NCI-H2081 (cell line): ENCODE measurements at regions not wholly inside any gene's neighbourhood (a gene's known extent, or its start where the extent isn't known, plus 50 kb on each side); places are given as distances from the start of the nearest gene placed in this dataset.
"Not testable (repeated sequence)": the region's sequence is repeated elsewhere in the genome, so short reads cannot be mapped to it uniquely, and the experiment has no call there.

ENCODE experiments used
- DNase-seq, 2 experiments: peaks; one replicate each; lab custom pipeline; 2025; lab: John Stamatoyannopoulos, UW

- DNase-seq: not testable (repeated sequence)
These were observed 350.8 kb downstream of the VRK1 start for GRCh38 chr14:97148021-97148420.

GRCh38 chr14:97149775-97150174, 352.6 kb downstream of the VRK1 start:
- DNase-seq: no peak

DNA sequence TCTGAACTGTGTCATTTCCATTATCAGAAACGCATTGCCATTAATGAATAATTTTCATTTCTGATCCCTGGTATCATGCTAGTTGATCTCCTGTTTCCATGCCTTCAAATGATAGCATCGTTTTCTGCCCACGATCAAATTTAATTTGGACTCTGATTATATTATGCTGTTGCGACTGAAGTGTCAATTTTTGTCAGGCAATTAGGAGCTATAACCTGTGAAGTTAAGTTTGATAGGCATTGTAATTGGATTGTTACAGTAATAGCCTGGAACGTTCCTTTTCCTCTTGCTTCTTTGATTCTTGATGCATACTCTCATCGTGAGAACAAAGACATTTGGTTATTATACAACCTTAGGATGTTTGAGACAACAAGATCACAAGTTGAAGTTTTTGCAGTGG, 356.3 kb downstream of the VRK1 start:
- no peak for DNase-seq

DNA sequence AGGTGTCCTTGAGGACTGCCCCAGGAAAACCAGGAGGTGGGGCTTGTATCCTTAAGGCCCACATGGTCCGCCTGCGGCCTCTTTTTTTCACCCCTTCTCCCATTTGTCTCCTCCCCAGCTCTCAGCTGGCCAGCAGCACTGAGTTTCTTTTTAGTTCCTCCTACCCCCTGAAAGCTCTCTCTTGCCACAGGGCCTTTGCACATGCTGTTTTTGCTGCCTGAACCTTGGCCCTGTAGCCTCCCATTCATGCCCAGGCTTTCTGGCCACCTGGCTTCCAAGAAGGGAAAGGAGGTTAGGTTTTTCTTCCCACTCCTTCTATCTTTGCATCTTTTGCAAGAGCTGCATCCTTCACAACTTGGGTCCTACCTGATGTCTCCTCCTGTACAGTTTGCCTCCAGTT, 358.1 kb downstream of the VRK1 start:
- DNase-seq: no peak

DNA sequence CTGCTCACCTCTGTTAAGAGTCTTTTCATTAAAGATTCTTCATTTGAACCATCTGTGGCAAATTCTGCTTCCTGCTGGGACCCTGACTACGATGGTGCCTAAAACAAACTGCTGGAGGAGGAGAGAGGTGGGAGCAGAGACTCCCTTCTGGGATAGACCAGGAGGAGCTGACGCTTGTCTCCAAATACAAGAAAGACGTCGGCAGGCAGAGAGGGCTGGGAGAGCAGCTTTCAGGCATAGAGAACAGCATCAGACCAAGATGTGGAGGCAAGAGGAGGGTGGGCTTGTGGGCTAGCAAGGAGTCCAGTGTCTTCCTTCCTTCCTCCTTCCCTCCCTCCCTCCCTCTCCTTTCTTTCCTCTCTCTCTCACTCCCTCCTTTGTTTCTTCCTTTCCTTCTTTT, 358.6 kb downstream of the VRK1 start:
- DNase-seq: no peak

- no peak for DNase-seq
These were observed 359.5 kb downstream of the VRK1 start for GRCh38 chr14:97156705-97157104.

DNA sequence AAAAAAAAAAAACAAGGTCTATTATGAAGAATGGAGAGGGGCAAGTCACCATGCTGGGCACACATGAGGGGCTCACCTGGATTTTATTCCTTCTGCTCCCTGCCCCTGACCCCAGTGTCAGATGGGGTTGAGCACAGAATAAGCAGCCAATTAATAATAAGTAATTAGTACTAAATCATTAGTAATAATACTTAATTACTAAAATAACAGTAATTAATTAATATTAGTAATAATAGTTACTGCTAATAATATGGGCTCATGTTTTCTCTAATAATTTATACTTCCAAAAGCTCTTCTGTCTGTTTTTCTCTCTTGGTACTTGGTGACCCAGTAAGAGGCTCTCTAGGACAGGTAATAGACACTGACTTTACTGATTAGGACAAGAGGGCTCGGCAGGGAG, 360.9 kb downstream of the VRK1 start:
- DNase-seq: no peak

GRCh38 chr14:97159124-97159523, 361.9 kb downstream of the VRK1 start:
- no peak for DNase-seq

DNA sequence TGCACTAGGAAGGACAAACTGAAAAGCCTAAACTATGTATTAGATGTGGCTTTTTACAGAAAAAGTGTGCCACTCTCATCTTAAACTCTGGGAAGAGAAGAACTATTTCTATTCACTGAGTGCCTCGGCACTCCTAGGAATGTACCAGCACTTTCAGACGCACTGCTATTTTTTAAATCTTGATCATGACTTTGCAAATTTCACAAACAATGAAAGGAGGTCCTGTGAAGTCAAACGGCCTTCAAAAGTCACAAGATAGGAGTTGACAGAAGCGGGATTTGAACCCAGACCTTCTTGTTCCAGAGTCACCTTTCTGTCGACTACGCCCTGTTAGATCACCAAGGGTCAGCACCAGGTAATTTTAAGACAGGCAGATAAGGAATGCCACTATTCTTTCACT, 365.4 kb downstream of the VRK1 start:
- no peak for DNase-seq

DNA sequence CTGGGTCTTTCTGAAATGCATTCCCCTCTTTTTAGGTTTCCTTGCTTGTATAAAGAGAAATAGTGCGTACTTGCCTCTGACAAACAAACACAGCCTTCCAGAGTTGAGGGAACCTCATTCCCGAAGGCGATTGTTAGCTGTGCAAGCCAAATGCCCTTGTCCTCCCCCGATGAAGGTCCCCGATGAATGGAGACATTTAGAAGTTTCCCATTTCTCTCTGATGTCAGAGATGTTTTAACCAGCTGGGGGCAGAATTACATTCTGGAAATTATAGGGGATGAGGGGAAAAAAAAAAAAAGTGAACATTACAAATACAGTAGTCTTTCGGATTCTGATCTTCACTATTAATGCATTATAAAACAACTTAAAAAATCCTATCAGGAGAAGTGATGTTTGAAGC, 366.8 kb downstream of the VRK1 start:
- DNase-seq: no peak

- no peak for DNase-seq
These were observed 369.3 kb downstream of the VRK1 start for GRCh38 chr14:97166497-97166896.

DNA sequence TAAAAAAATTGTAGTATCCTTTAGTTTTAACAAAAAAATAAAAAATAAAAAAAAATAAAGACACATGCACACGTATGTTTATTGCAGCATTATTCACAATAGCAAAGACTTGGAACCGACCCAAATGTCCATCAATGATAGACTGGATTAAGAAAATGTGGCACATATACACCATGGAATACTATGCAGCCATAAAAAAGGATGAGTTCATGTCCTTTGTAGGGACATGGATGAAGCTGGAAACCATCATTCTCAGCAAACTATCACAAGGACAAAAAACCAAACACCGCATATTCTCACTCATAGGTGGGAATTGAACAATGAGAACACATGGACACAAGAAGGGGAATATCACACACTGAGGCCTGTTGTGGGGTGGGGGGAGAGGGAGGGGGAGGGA, 370.4 kb downstream of the VRK1 start:
- DNase-seq: not testable (repeated sequence)

DNA sequence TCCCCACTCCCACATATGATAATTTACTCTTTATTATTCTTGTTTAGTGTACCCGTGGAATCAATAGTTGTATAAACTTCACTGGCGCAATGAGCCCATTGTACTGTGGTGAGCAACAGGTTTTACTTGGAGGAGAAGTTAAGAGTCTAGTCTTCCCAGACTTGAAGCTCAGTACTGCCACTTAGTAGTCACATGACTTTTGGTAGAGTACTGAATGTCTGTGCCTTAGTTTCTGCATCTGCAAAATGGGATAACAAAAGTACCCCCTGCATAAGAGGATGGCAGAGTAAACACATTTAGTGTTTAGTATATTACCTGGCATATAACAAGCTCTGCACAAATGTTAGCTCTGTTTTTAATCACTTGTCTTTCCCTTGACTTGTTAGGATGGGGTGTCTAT, 375.5 kb downstream of the VRK1 start:
- no peak for DNase-seq

- DNase-seq: no peak
These were observed 379.8 kb downstream of the VRK1 start for GRCh38 chr14:97177016-97177415.

DNA sequence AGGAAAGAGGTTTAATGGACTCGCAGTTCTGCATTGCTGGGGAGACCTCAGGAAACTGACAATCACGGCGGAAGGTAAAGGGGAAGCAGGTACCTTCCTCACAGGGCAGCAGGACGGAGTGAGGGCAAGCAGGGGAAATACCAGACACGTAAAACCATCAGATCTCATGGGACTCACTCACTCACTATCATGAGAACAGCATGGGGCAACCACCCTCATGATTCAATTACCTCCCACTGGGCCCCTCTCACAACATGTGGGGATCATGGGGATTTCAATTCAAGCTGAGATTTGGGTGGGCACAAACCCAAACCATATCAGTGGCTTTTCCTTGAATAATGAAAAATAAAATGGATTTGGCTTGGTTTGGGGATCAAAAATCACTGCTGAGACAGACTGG, 380.5 kb downstream of the VRK1 start:
- DNase-seq: no peak

GRCh38 chr14:97178781-97179180, 381.6 kb downstream of the VRK1 start:
- no peak for DNase-seq

GRCh38 chr14:97179573-97179972, 382.4 kb downstream of the VRK1 start:
- no peak for DNase-seq

GRCh38 chr14:97180304-97181200, 383.4 kb downstream of the VRK1 start:
- no peak for DNase-seq

DNA sequence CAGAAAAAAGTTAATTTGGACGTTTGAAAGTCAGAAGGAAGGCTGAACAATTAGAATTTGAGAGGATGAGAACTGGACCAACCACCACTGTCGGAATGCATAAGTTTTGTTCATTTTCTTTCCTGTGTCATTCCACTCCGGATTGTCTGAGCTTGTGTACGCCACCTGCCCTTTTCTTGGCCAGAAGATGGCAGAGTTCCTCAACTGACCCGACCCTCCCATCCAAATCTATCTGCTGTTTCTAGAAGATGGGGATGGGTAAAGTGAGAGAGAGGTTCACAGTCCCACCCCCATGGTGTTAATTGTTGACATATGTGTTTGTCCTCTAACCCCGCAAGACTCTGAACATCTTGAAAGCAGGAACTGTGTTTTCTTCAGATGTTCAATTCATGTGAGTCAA, 388.0 kb downstream of the VRK1 start:
- DNase-seq: no peak

GRCh38 chr14:97187916-97188315, 390.7 kb downstream of the VRK1 start:
- DNase-seq: no peak

- DNase-seq: no peak
These were observed 399.2 kb downstream of the VRK1 start for GRCh38 chr14:97196336-97196735.

GRCh38 chr14:97198813-97199212, 401.6 kb downstream of the VRK1 start:
- DNase-seq: no peak

DNA sequence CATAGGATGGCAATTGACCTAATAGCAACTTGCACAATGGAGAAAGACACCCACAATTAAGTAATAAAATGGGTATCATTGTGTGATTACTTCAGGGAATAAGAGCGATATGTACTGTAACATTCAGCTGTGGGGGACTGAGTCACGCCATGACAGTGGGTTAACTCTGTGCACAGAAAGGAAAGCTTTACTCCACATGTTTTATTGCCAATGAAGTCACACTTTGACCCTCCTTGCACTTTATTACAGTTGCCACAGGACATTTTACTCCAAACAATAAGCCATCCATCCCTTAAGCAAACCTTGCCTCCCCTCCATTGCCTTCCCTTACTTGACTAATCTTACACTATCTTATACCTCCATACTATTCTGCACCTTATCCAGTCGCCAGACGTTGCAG, 403.1 kb downstream of the VRK1 start:
- no peak for DNase-seq

- no peak for DNase-seq
These were observed 409.7 kb downstream of the VRK1 start for GRCh38 chr14:97206916-97207315.
